ENCODE measurements at regions not wholly inside any gene's neighbourhood (a gene's known extent, or its start where the extent isn't known, plus 50 kb on each side); places are given as distances from the start of the nearest gene placed in this dataset.
"Not testable (repeated sequence)": the region's sequence is repeated elsewhere in the genome, so short reads cannot be mapped to it uniquely, and the experiment has no call there.

GRCh38 chr12:84198294-84198946 is 714.2 kb downstream of the SLC6A15 start:
- DNase-seq: no peak

DNA sequence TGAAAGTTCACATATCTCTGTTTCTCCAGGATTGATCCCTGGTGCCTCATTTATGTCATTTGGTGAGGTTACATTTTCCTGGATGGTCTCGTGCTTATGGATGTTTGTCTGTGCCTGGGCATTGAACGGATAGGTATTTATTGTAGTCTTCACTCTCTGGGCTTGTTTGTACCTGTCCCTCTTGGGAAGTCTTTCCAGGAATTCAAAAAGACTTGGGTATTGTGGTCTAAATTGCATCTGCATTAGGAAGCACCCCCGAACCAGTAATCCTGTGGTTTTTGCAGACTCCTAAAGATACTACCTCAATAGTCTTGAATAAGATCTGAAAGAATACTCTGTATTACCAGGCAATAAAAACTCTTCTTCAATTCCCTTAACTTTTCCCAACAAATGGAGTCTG is 720.8 kb downstream of the SLC6A15 start:
- DNase-seq: no peak

GRCh38 chr12:84186433-84186832 is 726.2 kb downstream of the SLC6A15 start:
- no peak for DNase-seq

DNA sequence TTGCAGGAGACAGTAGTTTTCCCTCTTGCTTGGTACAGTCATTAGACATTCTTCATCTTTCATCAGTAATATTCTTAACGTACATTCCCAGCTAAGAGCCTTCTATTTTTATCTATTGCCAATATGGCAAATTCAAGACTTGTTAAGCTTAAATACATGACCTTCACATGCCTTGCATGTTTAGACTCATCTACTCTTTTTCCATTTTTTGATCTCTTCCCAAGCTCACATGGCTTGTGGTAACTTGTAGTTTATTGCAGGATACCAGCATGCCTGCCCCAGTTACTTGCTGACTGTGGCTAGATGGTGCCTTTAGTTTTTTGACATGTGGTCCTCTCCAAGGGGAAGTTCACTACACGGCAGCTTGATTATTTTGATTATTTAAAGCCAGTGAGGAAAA is 729.0 kb downstream of the SLC6A15 start:
- DNase-seq: no peak

- DNase-seq: no peak
Observed at GRCh38 chr12:84174115-84174514, 738.5 kb downstream of the SLC6A15 start.

GRCh38 chr12:84172823-84173424 is 739.7 kb downstream of the SLC6A15 start:
- no peak for DNase-seq

DNA sequence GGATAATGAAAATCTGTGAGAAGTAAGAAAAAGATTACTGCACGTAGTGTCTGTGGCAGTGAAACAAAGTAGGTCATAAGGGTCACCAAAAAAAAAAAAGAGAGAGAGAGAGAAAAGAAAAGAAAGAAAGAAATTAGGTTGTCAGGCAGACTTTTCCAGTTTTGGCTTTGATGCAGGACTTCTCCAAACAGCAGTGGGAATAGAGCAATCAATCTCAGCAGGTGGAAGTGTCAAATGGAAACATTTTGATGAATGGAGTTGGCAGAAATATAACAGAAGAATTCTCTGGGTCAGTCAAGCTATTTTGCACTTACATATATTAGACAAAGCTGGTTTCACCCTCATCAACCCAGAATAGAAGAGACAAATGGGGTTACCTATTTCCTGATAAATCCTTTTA is 745.8 kb downstream of the SLC6A15 start:
- DNase-seq: no peak

- DNase-seq: no peak
Observed at GRCh38 chr12:84165998-84166571, 746.5 kb downstream of the SLC6A15 start.

- no peak for DNase-seq
Observed at GRCh38 chr12:84161296-84161695, 751.3 kb downstream of the SLC6A15 start.

DNA sequence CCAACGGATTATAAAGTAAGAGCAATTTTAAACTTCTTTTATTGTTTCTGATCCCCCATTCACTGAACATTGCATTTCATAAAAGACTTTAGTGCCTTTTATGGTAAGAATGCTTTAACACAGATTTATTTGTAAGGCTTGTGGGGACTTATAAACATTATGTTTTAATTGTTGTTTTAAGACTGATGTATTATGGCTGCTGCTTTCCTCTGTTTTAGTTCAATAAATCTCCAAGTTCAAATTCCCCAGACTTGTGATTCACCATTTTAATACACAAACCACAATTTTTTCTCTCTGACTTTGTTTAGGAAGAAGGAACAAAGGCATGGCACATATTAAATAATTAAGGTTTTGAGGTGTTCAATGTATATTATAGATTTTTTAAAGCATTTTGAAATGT is 753.3 kb downstream of the SLC6A15 start:
- no peak for DNase-seq

GRCh38 chr12:84157170-84157569 is 755.4 kb downstream of the SLC6A15 start:
- no peak for DNase-seq

DNA sequence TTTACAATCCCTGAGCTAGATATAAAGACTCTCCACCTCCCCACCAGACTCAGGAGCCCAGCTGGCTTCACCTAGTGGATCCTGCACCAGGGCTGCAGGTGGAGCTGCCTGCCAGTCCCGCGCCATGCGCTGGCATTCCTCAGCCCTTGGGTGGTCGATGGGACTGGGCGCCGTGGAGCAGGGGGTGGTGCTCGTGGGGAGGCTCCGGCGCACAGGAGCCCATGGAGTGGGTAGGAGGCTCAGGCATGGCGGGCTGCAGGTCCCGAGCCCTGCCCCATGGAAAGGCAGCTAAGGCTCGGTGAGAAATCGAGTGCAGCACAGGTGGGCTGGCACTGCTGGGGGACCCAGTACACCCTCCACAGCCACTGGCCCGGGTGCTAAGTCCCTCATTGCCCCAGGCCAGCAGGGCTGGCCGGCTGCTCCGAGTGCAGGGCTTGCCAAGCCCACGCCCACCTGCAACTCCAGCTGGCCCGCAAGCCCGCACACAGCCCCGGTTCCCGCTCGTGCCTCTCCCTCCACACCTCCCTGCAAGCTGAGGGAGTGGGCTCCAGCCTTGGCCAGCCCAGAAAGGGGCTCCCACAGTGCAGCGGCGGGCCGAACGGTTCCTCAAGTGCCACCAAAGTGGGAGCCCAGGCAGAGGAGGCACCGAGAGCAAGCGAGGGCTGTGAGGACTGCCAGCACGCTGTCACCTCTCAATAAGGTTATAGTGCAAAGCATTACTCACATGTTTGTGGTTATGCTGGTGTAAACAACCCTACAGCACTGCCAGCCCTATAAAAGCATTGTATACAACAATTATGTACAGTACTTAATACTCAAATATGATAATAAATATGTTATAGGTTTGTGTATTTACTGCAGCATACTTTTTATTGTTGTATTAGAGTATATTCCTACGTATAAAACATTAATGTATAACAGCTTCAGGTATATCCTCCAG is 757.3 kb downstream of the SLC6A15 start:
- DNase-seq: not testable (repeated sequence)

DNA sequence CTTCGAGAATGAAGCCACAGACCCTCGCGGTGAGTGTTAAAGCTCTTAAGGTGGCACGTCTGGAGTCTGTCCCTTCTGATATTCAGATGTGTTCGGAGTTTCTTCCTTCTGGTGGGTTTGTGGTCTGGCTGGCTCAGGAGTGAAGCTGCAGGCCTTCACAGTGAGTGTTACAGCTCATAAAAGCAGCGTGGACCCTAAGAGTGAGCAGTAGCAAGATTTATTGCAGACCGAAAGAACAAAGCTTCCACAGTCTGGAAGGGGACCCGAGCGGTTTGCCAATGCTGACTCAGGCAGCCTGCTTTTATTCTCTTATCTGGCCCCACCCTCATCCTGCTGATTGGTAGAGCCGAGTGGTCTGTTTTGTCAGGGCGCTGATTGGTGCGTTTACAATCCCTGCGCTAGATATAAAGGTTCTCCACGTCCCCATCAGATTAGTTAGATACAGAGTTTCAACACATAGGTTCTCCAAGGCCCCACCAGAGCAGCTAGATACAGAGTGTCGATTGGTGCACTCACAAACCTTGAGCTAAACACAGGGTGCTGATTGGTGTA is 758.1 kb downstream of the SLC6A15 start:
- not testable (repeated sequence) for DNase-seq

DNA sequence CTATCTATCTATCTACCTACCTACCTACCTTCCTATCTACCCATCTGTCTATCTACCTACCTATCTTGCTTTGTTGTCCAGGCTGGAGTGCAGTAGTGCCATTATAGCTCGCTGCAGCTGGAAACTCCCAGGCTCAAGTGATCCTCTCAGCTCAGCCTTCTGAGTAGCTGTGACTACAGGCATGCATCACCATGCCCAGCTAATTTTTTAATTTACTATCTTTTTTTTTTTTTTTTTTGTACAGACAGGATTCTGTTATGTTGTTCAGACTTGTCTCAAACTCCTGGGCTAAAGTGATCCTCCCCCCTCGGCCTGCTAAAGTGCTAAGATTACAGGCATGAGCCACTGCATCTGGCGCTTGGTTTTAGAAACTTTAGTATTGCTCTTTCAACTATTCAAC is 762.4 kb downstream of the SLC6A15 start:
- no peak for DNase-seq

GRCh38 chr12:84148335-84148734 is 764.3 kb downstream of the SLC6A15 start:
- DNase-seq: no peak

- DNase-seq: no peak
Observed at GRCh38 chr12:84136862-84137367, 775.7 kb downstream of the SLC6A15 start.

- no peak for DNase-seq
Observed at GRCh38 chr12:84135586-84136279, 776.9 kb downstream of the SLC6A15 start.

DNA sequence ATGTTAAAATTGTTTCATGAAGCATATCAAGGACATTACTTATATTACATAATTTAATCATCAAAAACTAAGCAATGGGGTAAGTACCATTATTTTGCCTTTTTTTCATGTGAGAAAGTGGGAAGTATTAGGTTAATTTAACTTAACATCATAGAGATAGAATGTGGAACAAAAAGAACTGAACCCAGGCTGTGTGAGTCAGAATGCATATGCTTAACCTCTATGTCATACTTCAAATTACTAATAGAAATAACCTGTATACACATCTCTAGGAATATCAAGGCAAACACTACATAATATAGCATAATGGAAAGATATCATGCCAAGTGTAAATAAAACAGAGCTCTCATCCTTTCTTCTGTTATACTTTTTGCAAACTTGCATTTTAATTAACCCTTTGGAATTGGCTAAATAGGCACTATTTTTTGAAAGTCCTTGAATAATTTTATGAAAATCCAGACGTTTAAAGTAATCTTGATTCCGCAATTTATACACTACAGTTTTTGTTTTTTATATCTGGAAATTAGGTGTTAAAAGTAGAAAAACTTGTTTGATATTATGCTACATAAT is 777.7 kb downstream of the SLC6A15 start:
- no peak for DNase-seq

- no peak for DNase-seq
Observed at GRCh38 chr12:84131076-84131475, 781.5 kb downstream of the SLC6A15 start.

DNA sequence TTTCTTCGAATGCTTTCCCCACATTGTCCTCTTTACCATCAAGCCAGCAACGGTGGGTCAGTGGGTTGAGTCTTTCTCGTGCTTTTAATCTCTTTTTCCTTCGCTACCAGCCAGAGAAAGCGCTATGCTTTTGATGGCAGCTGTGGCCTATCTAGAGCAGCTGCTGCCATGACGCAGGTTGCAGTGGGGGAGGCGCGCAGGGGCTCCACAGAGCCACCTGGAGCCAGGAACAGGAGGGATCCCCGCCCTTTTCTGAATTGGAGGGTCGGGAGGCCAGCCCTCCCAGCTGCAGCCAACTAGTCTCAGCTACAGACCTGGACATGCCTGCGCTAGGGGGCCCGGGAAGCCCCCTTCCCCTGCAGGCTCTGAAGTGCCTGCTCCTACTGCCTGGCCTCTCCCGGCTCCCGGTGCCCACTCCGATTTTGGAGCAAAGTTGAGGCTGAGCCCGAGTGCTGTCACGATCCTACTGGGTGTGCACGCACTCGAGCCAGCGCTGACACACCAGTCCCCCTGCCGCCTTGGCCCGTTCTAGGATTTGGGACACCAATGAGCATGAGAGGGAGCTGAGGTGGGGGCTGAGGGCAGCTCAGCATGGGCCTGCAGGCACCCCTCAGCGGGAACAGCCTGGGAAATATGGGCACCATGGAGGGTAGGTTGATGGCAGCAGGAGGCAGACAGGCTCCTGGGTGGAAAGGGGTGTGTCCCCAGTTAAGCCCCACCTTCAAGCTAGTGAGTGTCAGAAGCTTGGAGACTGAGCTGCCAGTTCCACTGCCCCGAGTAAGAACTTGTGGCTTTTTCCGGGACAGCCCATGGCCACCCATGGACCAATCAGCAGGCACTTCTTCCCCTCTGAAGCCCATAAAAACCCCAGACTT is 784.2 kb downstream of the SLC6A15 start:
- DNase-seq: no peak

GRCh38 chr12:84124211-84124610 is 788.4 kb downstream of the SLC6A15 start:
- no peak for DNase-seq

Data from NCI-H2107 (cell line).